Astrocyte (in vitro differentiated cells and primary cell): ENCODE measurements at regions not wholly inside any gene's neighbourhood (a gene's known extent, or its start where the extent isn't known, plus 50 kb on each side); places are given as distances from the start of the nearest gene placed in this dataset.

Experiments used
- EZH2 ChIP-seq: IDR thresholded peaks from 2 replicates; pipeline ENCODE4 v1.6.1; 2012; ENCODE audit warnings: mild to moderate bottlenecking, low read length, inconsistent platforms; ENCODE audit not compliant: insufficient read depth
- TF ChIP-seq, protein P1 (sequence below): IDR thresholded peaks from 2 replicates; pipeline ENCODE4 v1.5.1; 2011; ENCODE audit warnings: low read depth, mild to moderate bottlenecking, inconsistent platforms, low read length, moderate library complexity; ENCODE audit not compliant: insufficient read depth

DNA sequence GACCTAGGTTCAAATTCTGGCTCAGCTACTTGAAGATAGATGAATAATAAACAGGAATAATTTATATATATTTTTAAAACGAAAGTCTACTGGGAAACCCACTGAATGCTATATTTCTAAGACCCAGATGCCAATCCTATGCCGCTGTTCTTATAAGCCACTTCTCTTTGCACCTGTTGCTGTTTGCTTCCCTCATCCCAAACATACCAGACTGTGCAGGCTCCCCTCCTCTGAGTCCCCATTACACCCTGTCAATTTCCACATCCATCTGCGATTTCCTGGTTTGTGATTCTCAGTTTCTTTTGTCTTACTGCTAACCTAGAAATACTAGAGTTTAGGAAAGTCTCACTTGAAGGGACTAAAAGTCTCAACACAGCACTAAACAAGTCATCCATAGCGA, 92.8 kb upstream of the CAST start:
- no peak for TF ChIP-seq EZH2
- TF ChIP-seq, protein P1, sequence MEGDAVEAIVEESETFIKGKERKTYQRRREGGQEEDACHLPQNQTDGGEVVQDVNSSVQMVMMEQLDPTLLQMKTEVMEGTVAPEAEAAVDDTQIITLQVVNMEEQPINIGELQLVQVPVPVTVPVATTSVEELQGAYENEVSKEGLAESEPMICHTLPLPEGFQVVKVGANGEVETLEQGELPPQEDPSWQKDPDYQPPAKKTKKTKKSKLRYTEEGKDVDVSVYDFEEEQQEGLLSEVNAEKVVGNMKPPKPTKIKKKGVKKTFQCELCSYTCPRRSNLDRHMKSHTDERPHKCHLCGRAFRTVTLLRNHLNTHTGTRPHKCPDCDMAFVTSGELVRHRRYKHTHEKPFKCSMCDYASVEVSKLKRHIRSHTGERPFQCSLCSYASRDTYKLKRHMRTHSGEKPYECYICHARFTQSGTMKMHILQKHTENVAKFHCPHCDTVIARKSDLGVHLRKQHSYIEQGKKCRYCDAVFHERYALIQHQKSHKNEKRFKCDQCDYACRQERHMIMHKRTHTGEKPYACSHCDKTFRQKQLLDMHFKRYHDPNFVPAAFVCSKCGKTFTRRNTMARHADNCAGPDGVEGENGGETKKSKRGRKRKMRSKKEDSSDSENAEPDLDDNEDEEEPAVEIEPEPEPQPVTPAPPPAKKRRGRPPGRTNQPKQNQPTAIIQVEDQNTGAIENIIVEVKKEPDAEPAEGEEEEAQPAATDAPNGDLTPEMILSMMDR = no peak
